ENCODE measurements at regions not wholly inside any gene's neighbourhood (a gene's known extent, or its start where the extent isn't known, plus 50 kb on each side); places are given as distances from the start of the nearest gene placed in this dataset.

DNA sequence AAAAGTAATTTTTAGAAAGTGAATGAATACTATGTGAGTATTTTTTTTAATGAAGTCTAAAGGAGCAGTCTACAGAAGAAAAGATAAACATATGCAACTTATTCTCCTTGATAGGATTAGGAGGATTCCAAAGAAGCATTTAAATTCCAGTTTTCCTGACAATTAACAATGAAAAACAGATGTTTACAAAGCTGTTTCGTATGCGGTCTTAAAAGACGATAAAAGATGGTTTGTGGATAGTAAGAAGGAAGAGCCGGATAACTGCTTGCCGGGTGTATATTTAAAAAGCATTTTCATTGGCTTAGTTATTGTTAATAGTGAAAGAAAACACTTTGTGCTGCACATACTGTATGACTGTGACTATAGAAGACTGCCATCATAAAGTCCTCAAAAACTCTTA lies 120.0 kb upstream of the C11orf58 start:
- TF ChIP-seq, protein P1, sequence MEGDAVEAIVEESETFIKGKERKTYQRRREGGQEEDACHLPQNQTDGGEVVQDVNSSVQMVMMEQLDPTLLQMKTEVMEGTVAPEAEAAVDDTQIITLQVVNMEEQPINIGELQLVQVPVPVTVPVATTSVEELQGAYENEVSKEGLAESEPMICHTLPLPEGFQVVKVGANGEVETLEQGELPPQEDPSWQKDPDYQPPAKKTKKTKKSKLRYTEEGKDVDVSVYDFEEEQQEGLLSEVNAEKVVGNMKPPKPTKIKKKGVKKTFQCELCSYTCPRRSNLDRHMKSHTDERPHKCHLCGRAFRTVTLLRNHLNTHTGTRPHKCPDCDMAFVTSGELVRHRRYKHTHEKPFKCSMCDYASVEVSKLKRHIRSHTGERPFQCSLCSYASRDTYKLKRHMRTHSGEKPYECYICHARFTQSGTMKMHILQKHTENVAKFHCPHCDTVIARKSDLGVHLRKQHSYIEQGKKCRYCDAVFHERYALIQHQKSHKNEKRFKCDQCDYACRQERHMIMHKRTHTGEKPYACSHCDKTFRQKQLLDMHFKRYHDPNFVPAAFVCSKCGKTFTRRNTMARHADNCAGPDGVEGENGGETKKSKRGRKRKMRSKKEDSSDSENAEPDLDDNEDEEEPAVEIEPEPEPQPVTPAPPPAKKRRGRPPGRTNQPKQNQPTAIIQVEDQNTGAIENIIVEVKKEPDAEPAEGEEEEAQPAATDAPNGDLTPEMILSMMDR (IDR thresholded peaks at IDR 0.05): no peak
- no peak for TF ChIP-seq EZH2 (IDR thresholded peaks at IDR 0.05; ENCODE audit: borderline replicate concordance, insufficient read depth, low read depth, low read length, poor library complexity, severe bottlenecking)
